ENCODE measurements at regions not wholly inside any gene's neighbourhood (a gene's known extent, or its start where the extent isn't known, plus 50 kb on each side); places are given as distances from the start of the nearest gene placed in this dataset.

DNA sequence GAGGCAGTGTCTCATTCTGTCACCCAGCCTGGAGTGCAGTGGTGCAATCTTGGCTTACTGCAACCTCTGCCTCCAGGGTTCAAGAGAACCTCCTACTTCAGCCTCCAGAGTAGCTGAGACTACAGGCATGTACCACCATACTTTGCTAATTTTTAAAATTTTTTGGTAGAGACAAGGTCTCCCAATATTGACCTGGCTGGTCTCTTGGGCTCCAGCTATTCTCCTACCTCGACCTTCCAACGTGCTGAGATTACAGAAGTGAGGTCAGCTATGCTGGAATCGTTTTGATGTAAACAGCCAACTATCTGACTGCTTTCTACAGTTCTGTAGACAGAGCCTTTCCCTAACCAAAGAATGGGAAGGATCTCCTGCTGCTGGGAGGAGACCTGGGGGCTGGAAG lies 375.8 kb downstream of the GATA3 start:
- no peak for TF ChIP-seq POLR2A (IDR thresholded peaks at IDR 0.05; ENCODE audit: low read depth, low read length)
- TF ChIP-seq POLR2AphosphoS5 (IDR thresholded peaks at IDR 0.05; ENCODE audit: low read depth, low read length) = no peak
- TF ChIP-seq TAF1 (IDR thresholded peaks at IDR 0.05; ENCODE audit: borderline replicate concordance, low read depth, low read length) = no peak
